Coronary artery (tissue), 2 donors: ENCODE measurements at regions not wholly inside any gene's neighbourhood (a gene's known extent, or its start where the extent isn't known, plus 50 kb on each side); places are given as distances from the start of the nearest gene placed in this dataset.

Experiments used
- DNase-seq: peaks from one replicate; pipeline ENCODE4 v3.0.0-alpha.2; 2017; ENCODE audit warnings: low spot score
- H3K27ac ChIP-seq, 2 donors: fragments of 200-600 bp; sonication (generic); one replicate each; pipeline ENCODE4 v1.5.1; 2016 to 2019
- H3K4me3 ChIP-seq: fragments of 200-600 bp; sonication (generic); 2 replicates; pipeline ENCODE4 v1.5.1; 2016; ENCODE audit warnings: mild to moderate bottlenecking, moderate library complexity
- TF ChIP-seq, protein P1 (sequence below): fragments of 200-600 bp; sonication (generic); IDR thresholded peaks from one replicate; pipeline ENCODE4 v1.5.1; 2019; ENCODE audit warnings: antibody characterized with exemption

DNA sequence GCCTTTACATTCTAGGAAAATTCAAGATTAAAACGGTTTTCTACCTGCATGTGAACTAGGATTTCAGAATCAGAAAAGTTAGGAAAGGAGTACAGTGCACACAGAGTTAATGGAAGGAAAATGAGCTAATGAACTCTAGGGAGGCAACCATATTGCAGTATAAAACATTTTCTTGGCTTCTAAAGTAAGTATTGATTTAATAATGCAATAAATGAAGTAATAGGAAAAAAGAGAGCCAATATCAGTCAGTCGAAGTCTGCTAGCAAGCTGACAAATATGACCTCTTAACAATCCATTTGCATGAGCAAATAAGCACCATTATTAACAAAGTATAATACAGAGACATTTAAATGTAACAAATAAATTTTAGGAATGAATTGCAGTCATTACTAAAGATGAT is 80.2 kb upstream of the COL3A1 start:
- TF ChIP-seq, protein P1, sequence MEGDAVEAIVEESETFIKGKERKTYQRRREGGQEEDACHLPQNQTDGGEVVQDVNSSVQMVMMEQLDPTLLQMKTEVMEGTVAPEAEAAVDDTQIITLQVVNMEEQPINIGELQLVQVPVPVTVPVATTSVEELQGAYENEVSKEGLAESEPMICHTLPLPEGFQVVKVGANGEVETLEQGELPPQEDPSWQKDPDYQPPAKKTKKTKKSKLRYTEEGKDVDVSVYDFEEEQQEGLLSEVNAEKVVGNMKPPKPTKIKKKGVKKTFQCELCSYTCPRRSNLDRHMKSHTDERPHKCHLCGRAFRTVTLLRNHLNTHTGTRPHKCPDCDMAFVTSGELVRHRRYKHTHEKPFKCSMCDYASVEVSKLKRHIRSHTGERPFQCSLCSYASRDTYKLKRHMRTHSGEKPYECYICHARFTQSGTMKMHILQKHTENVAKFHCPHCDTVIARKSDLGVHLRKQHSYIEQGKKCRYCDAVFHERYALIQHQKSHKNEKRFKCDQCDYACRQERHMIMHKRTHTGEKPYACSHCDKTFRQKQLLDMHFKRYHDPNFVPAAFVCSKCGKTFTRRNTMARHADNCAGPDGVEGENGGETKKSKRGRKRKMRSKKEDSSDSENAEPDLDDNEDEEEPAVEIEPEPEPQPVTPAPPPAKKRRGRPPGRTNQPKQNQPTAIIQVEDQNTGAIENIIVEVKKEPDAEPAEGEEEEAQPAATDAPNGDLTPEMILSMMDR = no peak
- Histone ChIP-seq H3K4me3 (no peak overlapping the region), H3K27ac (no peak overlapping the region)
- DNase-seq = no peak

GRCh38 chr2:188894979-188895378 is 79.2 kb upstream of the COL3A1 start:
- TF ChIP-seq, protein P1 = no peak
- DNase-seq = no peak
- Histone ChIP-seq H3K27ac (no peak overlapping the region), H3K4me3 (no peak overlapping the region)

DNA sequence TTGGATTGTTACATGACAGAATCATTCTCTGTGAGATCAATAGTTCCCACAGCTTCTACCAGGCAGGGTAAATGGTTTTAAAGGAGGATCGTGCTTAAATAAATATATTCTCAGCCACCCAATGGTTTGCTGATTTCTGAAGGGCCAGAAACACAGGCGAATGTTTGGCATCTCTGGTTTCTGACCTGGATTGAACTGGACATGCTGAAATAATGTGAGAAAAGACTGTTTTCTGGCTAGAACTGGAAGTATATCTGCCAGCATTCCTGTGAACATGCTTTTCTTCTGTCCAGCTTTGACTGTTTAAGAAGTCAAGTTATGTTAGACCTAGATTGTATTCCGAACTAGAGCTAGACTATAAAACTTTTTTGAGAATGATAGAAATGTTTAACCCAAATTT is 77.1 kb upstream of the COL3A1 start:
- H3K27ac ChIP-seq = peak overlapping the region; percentile 66 to 75
- no peak for DNase-seq
- H3K4me3 ChIP-seq = peak overlapping the region; percentile 41
- TF ChIP-seq, protein P1 = no peak

DNA sequence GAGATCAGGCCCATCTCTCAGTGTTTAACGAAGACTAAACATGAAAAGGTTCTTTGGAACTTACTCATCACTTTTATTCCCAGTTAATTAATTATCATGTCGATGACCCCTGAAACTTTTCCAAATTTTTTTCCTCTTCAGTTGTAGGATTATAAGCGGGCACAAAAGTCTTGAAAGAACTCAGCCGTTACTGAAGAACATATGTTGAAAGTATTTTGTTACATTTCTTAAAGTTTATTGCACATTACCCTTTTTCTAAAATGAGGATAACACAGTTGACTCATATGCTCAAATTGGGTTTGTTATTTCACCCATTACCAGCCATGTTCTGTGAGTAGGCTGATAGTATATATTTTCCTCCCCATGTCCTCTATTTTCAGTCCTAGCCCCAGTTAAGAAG is 75.9 kb upstream of the COL3A1 start:
- Histone ChIP-seq H3K4me3 (no peak overlapping the region), H3K27ac (peak overlapping the region; percentile 66 to 75)
- no peak for DNase-seq
- TF ChIP-seq, protein P1 = no peak

DNA sequence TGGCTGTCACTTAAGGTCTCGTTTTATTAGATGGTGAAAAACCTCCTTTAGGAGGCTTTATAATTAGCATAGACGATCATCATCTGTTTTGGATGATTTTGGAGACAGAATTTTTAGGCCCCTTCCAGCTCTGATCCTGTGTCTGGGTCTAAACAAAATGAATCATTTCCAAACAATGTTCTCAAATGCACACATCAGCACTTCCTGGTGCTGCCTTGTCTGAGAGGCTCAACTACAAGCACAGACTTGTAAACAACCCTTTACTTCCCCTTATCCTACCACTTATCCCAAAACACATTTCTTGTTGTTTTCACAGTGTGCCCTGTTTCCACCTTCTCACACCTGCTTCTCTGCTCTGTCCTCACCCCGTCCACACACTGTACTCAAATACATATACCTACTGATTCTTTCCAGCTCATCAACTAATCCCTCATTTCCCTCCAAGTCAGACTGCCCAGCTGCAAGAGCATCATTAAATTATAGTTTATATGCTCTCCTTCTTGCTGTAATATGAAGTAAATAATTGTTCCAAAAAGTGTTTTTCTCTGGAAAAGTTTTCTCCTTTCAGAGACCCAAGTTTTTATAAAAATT is 71.2 kb upstream of the COL3A1 start:
- Histone ChIP-seq H3K4me3 (no peak overlapping the region), H3K27ac (no peak overlapping the region)
- no peak for DNase-seq
- TF ChIP-seq, protein P1 = no peak

GRCh38 chr2:188903740-188904139 is 70.4 kb upstream of the COL3A1 start:
- DNase-seq = no peak
- Histone ChIP-seq H3K4me3 (no peak overlapping the region), H3K27ac (no peak overlapping the region)

GRCh38 chr2:188909036-188909435 is 65.1 kb upstream of the COL3A1 start:
- TF ChIP-seq, protein P1 = no peak
- Histone ChIP-seq H3K4me3 (no peak overlapping the region), H3K27ac (no peak overlapping the region)
- DNase-seq = no peak

More at GRCh38 chr2:188903740-188904139, 70.4 kb upstream of the COL3A1 start:
- TF ChIP-seq, protein P1 = no peak
